GM12801 (cell line): ENCODE measurements at regions not wholly inside any gene's neighbourhood (a gene's known extent, or its start where the extent isn't known, plus 50 kb on each side); places are given as distances from the start of the nearest gene placed in this dataset.

ENCODE experiments used
- CTCF ChIP-seq: IDR thresholded peaks from one replicate; pipeline ENCODE4 v1.5.1; 2011; ENCODE audit warnings: control low read depth; ENCODE audit not compliant: insufficient read length; ENCODE audit errors: extremely low read depth

- TF ChIP-seq CTCF, result no peak
Measured at GRCh38 chr1:34404804-34405203, 228.1 kb downstream of the C1orf94 start.

GRCh38 chr1:34405266-34405959, 228.7 kb downstream of the C1orf94 start:
- TF ChIP-seq CTCF, result no peak

- no peak for TF ChIP-seq CTCF
Measured at GRCh38 chr1:34406377-34406776, 229.7 kb downstream of the C1orf94 start.

- no peak for TF ChIP-seq CTCF
Measured at GRCh38 chr1:34406833-34407539, 230.3 kb downstream of the C1orf94 start.

- no peak for TF ChIP-seq CTCF
Measured at GRCh38 chr1:34408011-34408410, 231.3 kb downstream of the C1orf94 start.

GRCh38 chr1:34409689-34410229, 233.1 kb downstream of the C1orf94 start:
- no peak for TF ChIP-seq CTCF

GRCh38 chr1:34412598-34413370, 236.1 kb downstream of the C1orf94 start:
- TF ChIP-seq CTCF, result no peak
